SU-DHL-6 (cell line): ENCODE measurements at regions not wholly inside any gene's neighbourhood (a gene's known extent, or its start where the extent isn't known, plus 50 kb on each side); places are given as distances from the start of the nearest gene placed in this dataset.

Source experiments
- CTCF ChIP-seq: fragments of 200-600 bp; sonication (generic); IDR thresholded peaks from one replicate; pipeline ENCODE4 v1.5.1; 2017; ENCODE audit warnings: antibody characterized with exemption, mild to moderate bottlenecking, low read length, moderate library complexity; ENCODE audit not compliant: insufficient read depth, poor library complexity, severe bottlenecking
- EZH2phosphoT487 ChIP-seq: fragments of 200-600 bp; sonication (generic), shearing (Covaris generic); conservative IDR thresholded peaks from 2 replicates; pipeline ENCODE4 v1.6.1; 2018; ENCODE audit warnings: mild to moderate bottlenecking, antibody characterized with exemption, low read length, moderate library complexity, mixed read lengths

- TF ChIP-seq CTCF, result no peak
- TF ChIP-seq EZH2phosphoT487, result no peak
Observed at GRCh38 chr16:63092736-63093135, 1056.5 kb upstream of the CDH8 start.
